GM21825 (cell line): ENCODE measurements at regions not wholly inside any gene's neighbourhood (a gene's known extent, or its start where the extent isn't known, plus 50 kb on each side); places are given as distances from the start of the nearest gene placed in this dataset.
A peak's percentile ranks its signal among the peaks of the same experiment; 100 is the strongest.

Source experiments
- ATAC-seq: cut with Tn5 transposase; IDR thresholded peaks from one replicate; pipeline ENCODE4 v1.9.1; 2021; ENCODE audit warnings: mild to moderate bottlenecking, moderate library complexity; ENCODE audit not compliant: unreplicated experiment

DNA sequence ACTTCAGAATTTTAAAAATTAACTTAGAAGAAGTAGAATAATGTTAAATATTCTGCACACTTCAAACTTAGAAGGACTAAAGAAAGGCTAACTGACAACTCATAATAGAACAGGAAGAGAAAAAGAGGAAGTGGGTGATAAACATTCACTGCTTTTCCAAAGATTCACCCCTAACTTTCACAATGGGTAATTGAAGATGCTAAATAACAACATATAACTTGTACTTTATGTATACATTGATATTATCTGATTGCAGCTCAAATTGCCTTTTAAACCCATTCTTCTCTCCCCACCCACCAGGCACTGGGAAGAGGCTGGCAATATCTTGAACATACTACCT is 376.6 kb downstream of the EFNA5 start:
- ATAC-seq, result peak; percentile 67

DNA sequence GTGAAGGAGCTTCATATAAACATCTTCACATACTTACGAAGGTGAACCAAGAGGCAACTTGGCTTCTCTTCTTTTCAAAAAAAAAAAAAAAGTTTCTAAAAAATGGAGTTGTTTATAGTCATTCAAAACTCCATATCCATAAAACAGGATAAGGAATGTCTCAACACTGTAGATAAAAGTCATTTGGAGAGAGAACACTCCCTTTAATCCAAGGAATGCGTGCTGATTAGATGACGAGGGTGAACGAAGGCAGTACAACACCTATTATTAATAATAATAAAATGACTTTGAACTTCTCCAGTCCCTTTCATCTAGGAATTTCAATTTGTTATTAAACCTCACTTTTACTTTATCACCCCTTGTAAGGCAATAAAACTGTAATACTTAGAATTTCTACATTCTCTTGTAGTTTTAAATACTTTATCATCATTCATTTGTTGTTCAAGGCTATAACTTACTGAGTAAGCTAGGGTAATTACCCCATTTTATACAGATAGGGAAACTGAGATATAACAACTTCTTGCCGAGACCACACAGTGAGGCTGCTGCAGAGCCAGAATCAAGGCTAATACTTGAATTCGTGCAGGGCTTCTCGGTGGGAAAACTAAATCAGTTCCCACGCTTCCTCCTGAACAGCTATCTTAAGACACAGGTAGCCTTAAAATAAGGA is 377.1 kb downstream of the EFNA5 start:
- ATAC-seq, result peak; percentile 9

DNA sequence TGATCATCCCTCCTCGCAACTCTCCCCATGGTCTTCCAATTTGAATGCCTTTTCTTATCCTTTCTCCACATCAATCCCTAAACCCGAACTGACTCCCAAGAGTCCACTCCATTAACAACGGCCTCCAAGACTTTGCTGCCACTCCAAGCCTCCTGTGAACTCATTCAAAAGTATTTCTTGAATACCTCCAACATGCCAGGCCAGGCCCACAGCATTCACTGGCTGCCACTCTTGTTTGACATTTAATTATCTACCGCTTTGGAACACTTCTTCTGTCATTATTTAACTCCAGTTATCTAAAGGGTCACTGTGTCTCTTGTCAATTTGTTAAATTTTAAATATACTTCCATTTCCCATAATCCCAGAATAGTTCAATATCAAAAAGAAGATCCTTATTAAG is 378.9 kb downstream of the EFNA5 start:
- no peak for ATAC-seq

DNA sequence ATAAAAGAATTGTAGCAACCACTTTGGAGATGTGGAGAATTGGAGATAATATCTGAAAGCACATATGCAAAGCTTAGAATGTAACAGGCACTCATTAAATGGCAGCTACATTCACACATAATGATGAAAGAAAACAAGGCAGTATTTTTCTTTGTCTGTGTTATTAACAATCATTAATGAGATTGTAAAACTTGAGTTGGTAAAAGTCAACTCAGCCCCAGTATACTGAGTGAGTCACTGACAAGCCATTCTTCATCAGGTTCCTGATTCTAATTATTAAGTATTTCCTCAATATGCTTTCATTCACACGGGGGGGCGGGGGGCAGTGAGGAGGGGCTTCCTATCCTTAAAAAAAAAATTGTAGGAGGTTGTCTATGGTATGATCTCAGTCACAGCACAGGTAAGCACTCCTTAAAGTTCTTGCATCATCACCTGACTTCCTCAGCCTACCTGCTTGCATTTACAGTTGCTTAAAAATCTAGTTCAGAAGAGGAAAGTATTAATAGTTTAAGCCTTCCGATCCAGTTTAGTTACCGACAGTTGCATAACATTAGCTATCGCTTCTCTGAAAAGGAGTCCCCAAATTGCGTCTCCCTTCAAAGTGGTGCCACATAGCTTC is 379.8 kb downstream of the EFNA5 start:
- no peak for ATAC-seq

DNA sequence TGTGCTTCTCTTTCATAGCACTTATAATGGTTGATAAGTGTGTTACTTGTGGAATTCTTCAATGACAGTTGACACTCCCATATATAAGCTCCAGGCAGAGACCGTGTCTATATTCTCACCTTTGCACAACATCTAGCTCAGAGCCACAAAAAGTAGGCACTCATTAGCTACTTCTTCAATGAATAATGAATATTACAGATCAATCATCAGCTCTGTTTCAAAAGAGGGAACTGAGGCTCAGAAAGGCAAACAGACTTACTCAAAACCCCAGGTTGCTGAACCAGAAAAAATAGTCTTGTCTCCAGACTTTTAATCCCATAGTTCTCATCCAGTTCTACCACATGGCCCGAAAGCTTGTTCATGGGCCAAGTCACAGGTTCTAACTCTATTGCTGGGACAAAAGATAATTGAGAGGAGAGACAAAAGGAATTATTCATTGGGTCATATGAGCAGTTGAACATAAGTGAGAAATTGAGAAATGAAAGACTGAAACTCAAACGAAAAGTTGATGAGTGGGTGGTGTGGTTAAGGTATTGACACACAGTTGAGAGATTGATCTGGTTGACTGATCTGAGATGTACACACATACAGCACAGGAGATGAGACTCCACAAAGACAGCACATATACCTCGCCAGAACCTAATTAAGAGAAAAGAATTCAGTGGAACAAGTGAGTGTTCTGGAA is 381.6 kb downstream of the EFNA5 start:
- peak; percentile 91 for ATAC-seq

DNA sequence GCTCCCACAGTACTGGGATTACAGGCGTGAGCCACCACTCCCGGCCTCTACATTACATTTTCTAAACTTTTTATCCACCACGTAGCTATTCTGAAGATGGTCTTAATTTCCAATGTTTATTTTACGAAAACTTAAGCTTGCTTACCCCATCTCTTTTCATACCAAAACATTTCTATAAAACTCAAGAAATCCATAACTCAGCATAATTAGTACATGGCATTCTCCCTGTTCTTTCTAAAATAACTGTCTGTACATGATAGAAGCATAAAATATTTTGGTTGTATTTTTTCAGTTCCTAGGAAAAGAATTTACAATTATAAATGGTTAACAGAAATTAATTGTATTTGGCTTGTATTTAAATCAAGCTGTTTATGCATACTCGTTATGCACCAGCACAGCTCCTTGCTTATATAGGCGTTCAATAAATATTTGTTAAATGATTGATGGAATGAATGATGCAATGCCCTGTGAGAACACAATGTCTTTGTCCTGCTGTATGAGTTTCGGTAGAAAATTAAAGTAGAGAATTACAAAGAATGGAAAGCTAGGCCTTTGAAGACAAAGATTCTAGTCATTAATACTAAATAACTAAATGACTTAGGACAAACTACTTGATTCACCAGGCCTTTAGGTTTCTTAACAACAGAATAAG is 384.2 kb downstream of the EFNA5 start:
- no peak for ATAC-seq

DNA sequence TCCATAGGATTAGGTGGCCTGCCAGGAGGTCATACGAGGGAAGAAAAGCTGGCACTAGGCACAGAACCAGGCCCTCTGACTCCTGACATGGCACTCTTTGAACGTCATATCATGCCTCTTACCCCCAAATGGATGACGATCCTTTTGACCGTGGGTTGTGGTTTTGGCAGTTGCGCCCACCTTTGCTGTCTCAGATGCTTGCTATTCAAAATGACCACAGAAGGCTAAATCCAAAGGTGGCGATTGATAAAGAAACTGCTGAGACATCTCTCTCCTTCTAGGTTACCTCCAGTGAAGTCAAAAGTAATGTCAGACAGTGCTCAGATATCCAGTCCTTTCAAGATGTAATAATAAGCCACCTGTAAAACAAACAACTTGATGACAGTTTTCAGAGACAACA is 385.0 kb downstream of the EFNA5 start:
- ATAC-seq, result no peak

DNA sequence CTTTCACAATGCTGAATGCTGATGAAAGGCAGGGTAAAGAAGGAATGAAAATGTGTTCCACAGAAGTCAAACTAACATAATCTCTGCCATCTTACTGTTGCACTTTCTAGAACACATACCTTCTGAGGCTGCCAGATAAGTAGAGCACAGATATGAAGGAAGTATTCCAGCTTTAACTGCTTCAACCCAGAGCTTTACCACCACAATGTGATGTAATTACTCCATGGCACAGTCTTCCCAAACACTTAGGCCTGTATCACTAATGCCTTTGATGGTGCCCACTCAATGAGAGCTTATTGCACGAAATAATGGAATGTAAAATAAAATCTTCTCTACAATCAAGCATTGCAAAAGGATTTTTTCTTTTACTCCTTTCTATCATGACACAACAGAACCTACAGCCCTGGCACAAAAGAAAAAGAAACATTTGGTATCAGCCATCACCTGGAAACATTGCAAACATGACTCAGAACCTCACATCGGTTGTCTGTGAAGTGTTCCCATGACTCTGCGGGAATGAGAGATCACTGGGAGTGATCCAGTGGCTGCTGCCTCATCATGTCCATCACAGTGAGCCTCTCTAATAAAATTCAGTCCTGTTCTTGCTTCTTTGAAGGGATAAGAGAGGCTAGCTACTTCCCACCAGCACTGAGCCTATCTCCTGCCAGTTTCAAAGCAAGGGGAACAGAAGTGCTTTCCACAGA is 385.8 kb downstream of the EFNA5 start:
- no peak for ATAC-seq

DNA sequence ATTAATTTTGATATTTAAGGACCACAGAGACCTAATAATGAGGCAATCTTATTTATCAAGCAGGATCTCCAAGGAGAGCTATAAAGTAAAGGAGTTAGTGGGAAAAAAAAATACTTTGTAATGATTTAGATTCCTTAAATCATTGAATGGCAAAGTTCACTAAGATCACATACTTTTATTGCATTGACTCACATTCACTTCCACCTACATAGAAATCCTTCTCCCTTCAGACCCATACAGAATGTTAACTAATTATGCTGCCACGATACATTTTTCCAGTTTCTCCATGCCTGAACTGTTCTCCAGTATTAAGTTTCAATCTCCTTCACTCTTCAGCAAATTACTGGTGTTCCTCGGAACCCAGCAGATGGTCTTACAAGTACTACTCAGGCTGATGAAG is 388.7 kb downstream of the EFNA5 start:
- no peak for ATAC-seq

DNA sequence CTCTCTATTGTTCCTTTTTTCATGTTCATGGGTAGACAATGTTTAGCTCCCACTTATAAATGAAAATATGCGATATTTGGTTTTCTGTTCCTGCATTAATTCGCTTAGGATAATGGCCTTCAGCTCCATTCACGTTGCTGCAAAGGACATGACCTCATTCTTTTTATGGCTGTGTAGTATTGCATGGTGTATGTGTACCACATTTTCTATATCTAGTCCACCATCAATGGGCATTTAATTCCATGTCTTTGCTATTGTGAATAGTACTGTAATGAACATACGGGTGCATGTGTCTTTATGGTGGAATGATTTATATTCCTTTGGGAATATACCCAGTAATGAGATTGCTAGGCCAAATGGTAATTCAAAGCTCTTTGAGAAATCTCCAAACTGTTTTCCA is 392.0 kb downstream of the EFNA5 start:
- ATAC-seq, result no peak

DNA sequence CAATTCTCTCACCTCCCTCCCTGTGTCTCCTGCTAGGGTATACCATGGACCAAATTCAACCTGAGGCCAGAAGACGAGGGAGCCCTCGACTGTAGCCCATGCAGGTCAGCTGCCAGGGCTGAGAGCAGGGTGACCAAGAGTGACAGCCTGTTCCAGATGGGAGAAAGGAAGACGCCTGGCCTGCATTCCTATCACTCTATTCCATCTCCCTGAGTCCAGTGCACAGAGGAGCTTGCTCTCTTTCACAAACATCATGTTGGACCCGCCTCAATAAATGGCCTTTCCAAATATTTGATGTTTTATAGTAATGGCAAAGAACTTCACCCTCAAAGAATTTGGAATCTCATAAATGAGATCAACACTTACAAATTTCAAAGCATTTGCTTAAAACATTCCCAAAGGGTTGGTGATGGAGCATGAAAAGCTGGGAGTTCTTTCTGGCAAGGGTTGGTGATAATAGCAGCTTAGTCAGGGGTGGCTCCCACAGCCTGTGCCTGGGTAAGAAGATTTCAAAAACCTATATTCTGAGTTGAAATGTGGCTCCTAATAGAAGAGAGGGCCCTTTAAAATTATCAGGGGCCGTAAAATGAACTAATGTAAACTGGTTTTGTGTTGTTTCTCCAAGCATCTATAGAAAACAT is 393.1 kb downstream of the EFNA5 start:
- ATAC-seq, result no peak

DNA sequence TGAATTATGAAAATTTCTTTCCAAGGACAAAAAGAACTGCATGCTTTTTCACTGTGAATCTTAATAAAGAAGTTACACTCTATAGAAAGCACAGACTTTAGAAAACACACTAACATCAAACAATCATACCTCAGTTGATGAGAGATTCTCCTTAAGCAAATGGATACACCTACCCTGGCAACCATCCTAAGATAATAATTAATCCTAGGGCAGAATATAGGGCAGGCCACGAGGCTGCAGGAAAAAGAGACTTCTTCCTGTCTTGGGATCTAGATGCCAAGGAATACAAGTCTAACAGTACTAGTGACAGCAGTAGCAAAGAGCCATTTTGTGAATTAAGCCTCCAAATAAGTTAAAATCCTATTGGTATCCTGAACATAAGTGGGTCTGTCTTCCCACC is 395.4 kb downstream of the EFNA5 start:
- no peak for ATAC-seq

DNA sequence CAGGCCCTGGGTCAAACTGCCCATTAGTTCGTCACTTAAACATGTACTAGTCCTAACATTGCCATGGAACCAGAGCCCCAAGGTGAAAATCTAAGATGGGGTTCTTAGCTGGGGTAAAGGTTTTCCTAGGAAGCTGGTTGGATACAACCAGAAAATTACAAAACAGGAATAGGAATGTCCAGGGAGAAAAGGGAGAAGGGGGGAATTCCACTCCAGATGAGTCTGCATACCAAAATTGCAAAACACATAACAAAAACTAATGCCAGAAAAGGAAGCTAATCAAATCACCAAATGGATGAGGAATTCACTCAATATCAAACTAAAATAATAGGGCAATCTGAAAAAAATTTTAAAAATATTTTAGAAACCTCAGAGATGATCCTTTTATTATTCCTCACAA is 396.2 kb downstream of the EFNA5 start:
- no peak for ATAC-seq

DNA sequence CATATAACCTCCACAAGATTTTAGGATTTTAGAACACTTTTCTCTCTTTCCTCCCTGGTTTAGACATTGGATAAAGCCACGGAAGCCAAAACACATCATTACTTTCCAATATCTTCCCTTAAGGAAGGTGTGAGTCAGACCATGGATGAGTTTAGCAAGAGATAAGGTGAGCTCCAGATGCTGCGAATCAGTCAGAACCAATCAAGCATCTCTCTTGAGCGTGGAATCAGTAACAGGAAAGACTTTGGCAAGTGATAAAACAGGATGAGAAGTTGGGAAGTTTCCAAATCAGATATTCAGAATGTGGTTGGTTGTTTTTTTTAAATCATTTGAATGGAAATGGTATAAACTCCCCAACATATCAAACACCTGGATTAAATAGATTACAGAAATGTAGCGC is 397.8 kb downstream of the EFNA5 start:
- no peak for ATAC-seq

DNA sequence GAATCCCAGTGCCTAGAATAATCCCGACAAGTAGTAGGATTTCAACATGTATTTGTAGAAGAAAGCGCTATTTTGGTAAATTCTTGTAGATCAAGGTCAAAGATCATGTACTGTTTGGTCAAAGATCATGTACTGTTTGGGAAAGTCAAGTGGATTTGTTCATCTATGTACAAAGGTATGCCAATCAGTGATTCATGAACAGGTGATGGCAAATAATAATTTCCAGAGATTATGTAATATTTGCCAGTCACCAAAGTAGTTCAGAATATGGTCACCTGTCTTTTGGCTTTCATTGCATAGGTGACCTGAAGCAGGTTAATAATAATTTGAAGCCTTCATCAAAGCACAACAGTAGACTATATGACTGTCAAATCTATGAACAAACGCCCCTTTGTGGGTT is 398.2 kb downstream of the EFNA5 start:
- ATAC-seq, result no peak

DNA sequence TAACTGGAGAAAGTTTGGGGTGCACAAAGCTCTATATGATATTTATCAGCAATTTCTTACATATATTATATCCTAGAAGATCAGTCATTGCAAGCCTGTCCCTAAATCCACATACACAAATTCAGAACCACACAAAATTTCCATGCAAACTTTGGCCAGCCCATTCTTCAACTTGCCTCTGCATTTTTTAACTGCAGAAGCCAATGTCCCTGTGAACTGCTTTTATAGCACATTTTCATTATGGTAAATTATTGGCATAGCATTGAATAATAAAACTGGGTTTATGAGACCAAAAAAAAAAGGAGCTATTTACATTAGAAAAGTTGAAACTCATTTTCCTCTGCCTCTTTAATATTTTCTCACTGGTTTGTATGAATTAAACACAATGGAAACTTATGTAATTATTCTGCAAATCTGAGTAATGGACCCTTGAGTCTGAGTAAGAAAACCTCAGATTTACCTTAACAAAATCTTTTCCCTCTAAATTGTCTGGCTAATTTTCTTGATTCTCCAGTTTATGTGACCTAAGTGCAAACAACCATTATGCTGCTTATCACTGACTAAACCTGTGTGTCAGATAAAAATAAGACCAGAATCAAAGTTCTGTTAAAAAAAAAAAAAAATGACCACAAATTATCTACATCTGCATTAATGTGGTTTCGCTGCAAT is 398.9 kb downstream of the EFNA5 start:
- no peak for ATAC-seq

DNA sequence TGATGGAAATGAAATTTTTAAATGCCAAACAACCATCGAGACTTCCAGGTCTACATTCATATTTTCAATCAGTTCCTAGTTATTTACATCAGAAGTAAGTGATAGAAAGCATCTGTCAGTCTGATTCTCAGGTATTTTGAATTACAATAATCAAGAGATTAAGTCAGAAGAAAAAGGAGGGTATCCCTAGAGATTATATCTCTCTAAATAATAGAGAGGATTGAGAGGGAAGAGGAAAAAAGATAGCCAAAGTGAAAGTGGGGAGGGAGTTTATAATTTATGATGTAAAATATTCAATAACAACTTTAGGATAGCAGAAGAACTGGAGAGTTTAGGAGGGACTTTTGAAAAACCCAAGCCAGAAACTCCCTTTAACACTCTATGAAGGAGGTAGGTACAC is 400.2 kb downstream of the EFNA5 start:
- no peak for ATAC-seq

DNA sequence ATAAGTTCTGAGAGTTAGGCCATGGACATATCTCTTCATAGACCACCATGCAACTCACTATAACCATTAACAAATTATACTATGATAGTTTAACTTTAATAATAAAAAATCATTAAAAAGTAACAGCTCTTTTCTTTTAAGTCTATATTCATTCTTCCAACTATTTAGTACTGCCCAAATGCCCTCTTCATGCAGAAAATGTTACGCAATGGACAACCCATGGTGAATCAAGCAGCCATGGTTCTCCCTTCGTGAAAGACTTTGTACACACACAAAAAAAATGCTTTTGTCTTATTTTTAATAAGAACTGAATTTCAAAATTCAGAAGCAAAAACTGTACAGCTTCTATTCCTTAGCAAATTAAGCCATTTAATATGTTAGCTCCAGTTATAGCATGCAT is 401.1 kb downstream of the EFNA5 start:
- no peak for ATAC-seq

DNA sequence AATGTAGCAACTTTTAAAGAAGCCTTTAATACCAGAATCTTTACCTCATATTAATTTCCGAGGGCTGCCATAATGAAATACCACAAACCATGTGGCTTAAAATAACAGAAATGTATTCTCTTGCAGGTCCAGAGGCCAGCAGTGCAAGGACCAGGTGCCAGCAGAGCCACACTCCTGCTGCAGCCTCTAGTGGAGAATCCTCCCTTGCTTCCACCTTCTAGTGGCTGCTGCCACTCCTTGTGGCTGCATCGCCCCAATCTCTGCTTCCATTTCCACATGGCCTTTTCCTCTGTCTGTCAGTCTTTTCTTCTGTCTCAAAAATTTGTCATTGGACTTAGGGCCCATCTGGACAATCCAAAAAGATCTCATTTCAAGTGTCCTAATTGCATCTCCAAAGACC is 401.5 kb downstream of the EFNA5 start:
- ATAC-seq, result no peak

DNA sequence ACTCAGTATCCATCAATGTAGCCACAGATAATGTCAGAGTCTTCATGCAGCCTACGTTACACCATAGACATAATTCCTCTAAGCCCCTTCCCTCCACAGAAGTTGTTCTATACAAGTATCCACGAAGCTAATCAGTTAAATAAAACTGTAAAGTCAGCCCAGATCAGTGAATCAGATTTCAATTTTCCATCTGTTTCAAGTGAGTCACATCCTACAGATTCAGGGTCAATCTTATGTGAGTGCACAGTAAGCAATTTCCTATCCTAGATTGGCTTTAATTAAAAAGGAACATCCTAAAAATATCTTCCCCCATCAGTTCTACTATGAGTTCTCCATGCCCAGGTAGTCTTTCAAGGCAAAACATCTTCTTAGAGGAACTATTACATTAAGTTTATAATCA is 402.5 kb downstream of the EFNA5 start:
- ATAC-seq, result no peak
